K562 (cell line): ENCODE measurements at regions not wholly inside any gene's neighbourhood (a gene's known extent, or its start where the extent isn't known, plus 50 kb on each side); places are given as distances from the start of the nearest gene placed in this dataset.

Experiments used
- ATAC-seq: fragments of 200-7000 bp; cut with Tn5 transposase; 3 replicates; pipeline ENCODE4 v1.9.1; 2020; ENCODE audit warnings: moderate library complexity
- BruUV-seq: library from RNA; stranded (reverse); fragments of 400-500 nt; replicated peaks from 2 replicates; lab custom pipeline; 2021; lab: Mats Ljungman, UMichigan
- CTCF ChIA-PET: fragments of 300-600 bp; formaldehyde crosslinking; extraction: SDS; loops from one replicate; lab custom pipeline; 2021; ENCODE audit warnings: low intra/inter-chr PET ratio; lab: Yijun Ruan, JAX
- POLR2A ChIA-PET: fragments of 300-600, 350-650 bp; sonication (Branson Sonifier 250); formaldehyde crosslinking; extraction: SDS; loops from one replicate; lab custom pipeline; 2021; ENCODE audit warnings: antibody characterized with exemption, inconsistent platforms; lab: Yijun Ruan, JAX
- DNase-seq, 4 experiments: peaks; one replicate each; pipeline versions ENCODE4 v3.0.0 to v3.0.0-alpha.2; 2011 to 2018; ENCODE audit warnings: low spot score in 3 of 4, mixed read lengths in 3 of 4; ENCODE audit errors: extremely low read depth in 1 of 4
- FAIRE-seq: peaks from 2 replicates; lab custom pipeline; 2011; peaks lifted over from hg19 to GRCh38; lab: Jason Lieb, UNC
- H2AFZ ChIP-seq: 2 replicates; pipeline ENCODE4 v1.6.0; 2011; ENCODE audit warnings: low read depth, low read length, control low read depth, inconsistent platforms
- H3K27ac ChIP-seq: fragments of 200-600 bp; 3 replicates; pipeline ENCODE4 v1.8.0; 2011; ENCODE audit warnings: low read depth, mild to moderate bottlenecking, control low read depth, inconsistent platforms, low read length, moderate library complexity, mixed read lengths; ENCODE audit errors: extremely low read depth
- H3K27me3 ChIP-seq, 2 experiments: fragments of 300-600 bp in 1 of 2; 2 replicates in 1 of 2; 3 replicates in 1 of 2; pipeline versions ENCODE4 v1.6.0 to v1.8.0; 2011; ENCODE audit warnings: inconsistent platforms in 2 of 2, low read length in 2 of 2, mild to moderate bottlenecking in 1 of 2, mixed read lengths in 1 of 2, moderate library complexity in 1 of 2; ENCODE audit not compliant: control insufficient read depth in 2 of 2, insufficient read depth in 2 of 2
- H3K36me3 ChIP-seq: fragments of 300-600 bp; 3 replicates; pipeline ENCODE4 v1.8.0; 2011; ENCODE audit warnings: mild to moderate bottlenecking, low read length, inconsistent platforms; ENCODE audit not compliant: control insufficient read depth, insufficient read depth
- H3K4me1 ChIP-seq, 2 experiments: fragments of 200-600 bp in 1 of 2; replicated peaks in 1 of 2; 2 replicates in 1 of 2; 3 replicates in 1 of 2; pipeline versions ENCODE4 v1.5.1 to v1.8.0; 2011; ENCODE audit warnings: inconsistent platforms in 2 of 2, low read length in 2 of 2, mild to moderate bottlenecking in 1 of 2, mixed read lengths in 1 of 2, moderate library complexity in 1 of 2; ENCODE audit not compliant: control insufficient read depth in 2 of 2, insufficient read depth in 2 of 2
- H3K4me2 ChIP-seq: 2 replicates; pipeline ENCODE4 v1.6.1; 2011; ENCODE audit warnings: low read length, control low read depth, inconsistent platforms, mixed read lengths; ENCODE audit not compliant: insufficient read depth
- H3K4me3 ChIP-seq: fragments of 200-600 bp; sonication (generic), shearing (Covaris generic); 2 replicates; pipeline ENCODE4 v1.5.1; 2016; ENCODE audit warnings: control low read depth, inconsistent platforms
- H3K79me2 ChIP-seq: fragments of 200-600 bp; 3 replicates; pipeline ENCODE4 v1.8.0; 2011; ENCODE audit warnings: low read length, inconsistent platforms; ENCODE audit not compliant: control insufficient read depth, insufficient read depth
- H3K9ac ChIP-seq, 2 experiments: 2 replicates each; pipeline versions ENCODE4 v1.6.0 to v1.6.1; 2011; ENCODE audit warnings: low read depth in 2 of 2, low read length in 2 of 2, control low read depth in 1 of 2, inconsistent platforms in 1 of 2, mild to moderate bottlenecking in 1 of 2, mixed read lengths in 1 of 2; ENCODE audit not compliant: insufficient read depth in 1 of 2
- H3K9me1 ChIP-seq: one replicate; pipeline ENCODE4 v1.6.0; 2011; ENCODE audit warnings: inconsistent platforms, mild to moderate bottlenecking, low read length, moderate library complexity; ENCODE audit not compliant: control insufficient read depth, insufficient read depth
- H3K9me3 ChIP-seq: replicated peaks from 2 replicates; pipeline ENCODE4 v1.5.1; 2011; ENCODE audit warnings: low read depth, low read length, inconsistent platforms; ENCODE audit not compliant: control insufficient read depth, insufficient read depth
- H4K20me1 ChIP-seq: replicated peaks from 2 replicates; pipeline ENCODE4 v1.6.1; 2011; ENCODE audit warnings: low read length, inconsistent platforms, mixed read lengths; ENCODE audit not compliant: control insufficient read depth, insufficient read depth
- DMBX1 ChIP-seq: fragments of 250-450 bp; sonication (Bioruptor Pico); IDR thresholded peaks from 2 replicates; pipeline ENCODE4 v1.8.0; 2022; ENCODE audit warnings: inconsistent platforms, mild to moderate bottlenecking, moderate library complexity, borderline replicate concordance
- ELF2 ChIP-seq: fragments of 250-450 bp; sonication (Bioruptor Pico); IDR thresholded peaks from 2 replicates; pipeline ENCODE4 v1.5.0; 2021; ENCODE audit warnings: mild to moderate bottlenecking
- ETS1 ChIP-seq: conservative IDR thresholded peaks from 2 replicates; pipeline ENCODE4 v1.6.1; 2011; ENCODE audit warnings: low read depth, mild to moderate bottlenecking, low read length; ENCODE audit not compliant: control insufficient read depth
- GATAD2B ChIP-seq: fragments of 450-650 bp; IDR thresholded peaks from 2 replicates; pipeline ENCODE4 v1.6.1; 2017; ENCODE audit warnings: mild to moderate bottlenecking, borderline replicate concordance
- HOXB6 ChIP-seq: fragments of 250-450 bp; sonication (Bioruptor Pico); IDR thresholded peaks from 2 replicates; pipeline ENCODE4 v1.5.1; 2022; ENCODE audit warnings: mild to moderate bottlenecking, borderline replicate concordance
- IRF1 ChIP-seq: sonication (generic); formaldehyde crosslinking; IDR thresholded peaks from 2 replicates; pipeline ENCODE4 v1.8.0; 2022; ENCODE audit warnings: missing genetic modification reagents, mild to moderate bottlenecking, borderline replicate concordance
- KDM1A ChIP-seq, 2 experiments: fragments of 450-650 bp; IDR thresholded peaks; 2 replicates each; pipeline ENCODE4 v1.6.1; 2016; ENCODE audit warnings: mild to moderate bottlenecking in 2 of 2
- KDM5B ChIP-seq: fragments of 200-600 bp; sonication (generic); IDR thresholded peaks from 2 replicates; pipeline ENCODE4 v1.6.1; 2012; ENCODE audit warnings: low read depth, mild to moderate bottlenecking, moderate library complexity, low read length, control low read depth, inconsistent platforms; ENCODE audit not compliant: insufficient replicate concordance
- KLF1 ChIP-seq: fragments of 450-650 bp; IDR thresholded peaks from 2 replicates; pipeline ENCODE4 v1.6.1; 2016; ENCODE audit warnings: missing genetic modification characterization, missing compliant biosample characterization
- MAFF ChIP-seq: IDR thresholded peaks from 2 replicates; pipeline ENCODE4 v1.6.1; 2012; ENCODE audit warnings: low read length, improper control_type of control experiment
- MAZ ChIP-seq, 2 experiments: fragments of 450-650 bp in 1 of 2; sonication (generic) in 1 of 2; formaldehyde crosslinking; IDR thresholded peaks in 1 of 2; conservative IDR thresholded peaks in 1 of 2; 2 replicates each; pipeline versions ENCODE4 v1.4.0 to v1.5.0; 2020; ENCODE audit warnings: mild to moderate bottlenecking in 1 of 2, missing genetic modification reagents in 1 of 2
- MYNN ChIP-seq, 2 experiments: sonication (generic); formaldehyde crosslinking in 1 of 2; IDR thresholded peaks; 2 replicates each; pipeline versions ENCODE4 v1.5.0 to v1.6.1; 2016 to 2020; ENCODE audit warnings: antibody characterized with exemption in 1 of 2, missing genetic modification reagents in 1 of 2
- NKRF ChIP-seq: fragments of 450-650 bp; IDR thresholded peaks from 2 replicates; pipeline ENCODE4 v1.6.1; 2016; ENCODE audit warnings: borderline replicate concordance
- RBM17 ChIP-seq: fragments of 200-400 bp; formaldehyde crosslinking; IDR thresholded peaks from 2 replicates; pipeline ENCODE4 v1.6.1; 2017; ENCODE audit warnings: low read depth, mild to moderate bottlenecking, low read length, borderline replicate concordance
- SP1 ChIP-seq: sonication (generic); formaldehyde crosslinking; IDR thresholded peaks from 2 replicates; pipeline ENCODE4 v1.8.1; 2022; ENCODE audit warnings: mild to moderate bottlenecking, missing genetic modification reagents
- XRCC4 ChIP-seq: IDR thresholded peaks from one replicate; pipeline ENCODE4 v1.6.1; 2011; ENCODE audit not compliant: insufficient read depth, insufficient read length; ENCODE audit errors: extremely low read depth
- ZBED1 ChIP-seq: IDR thresholded peaks from 2 replicates; pipeline ENCODE4 v1.6.1; 2014
- whole genome bisulfite sequencing: fragments of 100-300 bp; shearing (Covaris generic); methylation state at CpG from one replicate; pipeline ENCODE4 v1.1.6; 2016; ENCODE audit warnings: low coverage, mixed read lengths; ENCODE audit not compliant: insufficient coverage; ENCODE audit errors: missing lambda C conversion rate; 5-methylcytosine and 5-hydroxymethylcytosine counted together
- in situ Hi-C: fragments of 300-500 bp; cut with MboI; formaldehyde crosslinking; loops from 4 replicates; pipeline ENCODE4 v1.15.0; 2018; ENCODE audit warnings: inconsistent platforms, mixed read lengths
- intact Hi-C: fragments of 100-400 bp; cut with micrococcal nuclease; formaldehyde crosslinking; loops from 2 replicates; pipeline ENCODE4 v1.14.2; 2022

GRCh38 chr5:99929067-99929805 lies 605.9 kb upstream of the FAM174A start (continued):
- TF ChIP-seq NKRF = no peak
- TF ChIP-seq MAFF = no peak
- TF ChIP-seq DMBX1 (CRISPR knock-in tag) = no peak
- TF ChIP-seq KLF1 (tag) = no peak
- TF ChIP-seq, all 486 proteins: peak for 0

GRCh38 chr5:99928490-99928889 lies 606.7 kb upstream of the FAM174A start:
- Histone ChIP-seq H2AFZ (no peak overlapping the region), H3K4me2 (no peak overlapping the region), H3K36me3 (no peaks in the 10 kb centered on the region), H3K4me3 (no peak overlapping the region), H3K27ac (no peak overlapping the region), H4K20me1 (no peaks in the 10 kb centered on the region), H3K9ac (no peak overlapping the region), H3K4me1 (no peaks in the 10 kb centered on the region), H3K9me1 (no peaks in the 10 kb centered on the region), H3K9me3 (no peaks in the 10 kb centered on the region), H3K27me3 (no peaks in the 10 kb centered on the region), H3K79me2 (no peaks in the 10 kb centered on the region)
- BruUV-seq = no TSS peak
- ChIA-PET POLR2A (no interaction called here), CTCF (no interaction called here)
- FAIRE-seq (no peak), ATAC-seq (no peak), DNase-seq (no peak)
- intact Hi-C loops = no loop called here
- in situ Hi-C loops = no loop called here
- WGBS = 0% methylated on average over 4 of the region's 4 CpGs
- TF ChIP-seq ZBED1 (no peak), GATAD2B (no peak), RBM17 (no peak), ELF2 (no peak), KDM5B (no peak), MYNN (IDR thresholded peaks at IDR 0.05) (no peak), MYNN (CRISPR knock-in tag; IDR thresholded peaks at IDR 0.05) (no peak), SP1 (CRISPR knock-in tag) (no peak), KDM1A (IDR thresholded peaks at IDR 0.05) (no peak), MAZ (CRISPR knock-in tag; conservative IDR thresholded peaks at IDR 0.05 in 1 of 2, IDR thresholded peaks at IDR 0.05 in 1 of 2) (no peak), IRF1 (no peak), ETS1 (no peak), XRCC4 (no peak), HOXB6 (CRISPR knock-in tag) (no peak)
